Heart right ventricle (tissue), 16 donors: ENCODE measurements at regions not wholly inside any gene's neighbourhood (a gene's known extent, or its start where the extent isn't known, plus 50 kb on each side); places are given as distances from the start of the nearest gene placed in this dataset.

Experiments
- ATAC-seq, 8 donors: fragments of 200-7000 bp; cut with Tn5 transposase; one replicate each; pipeline ENCODE4 v1.9.1; 2020; ENCODE audit warnings: mild to moderate bottlenecking in 8 of 8, moderate library complexity in 8 of 8, moderate number of reproducible peaks in 1 of 8
- DNase-seq, 2 donors: peaks; one replicate each; pipeline ENCODE4 v3.0.0-alpha.2; 2020
- H3K27ac ChIP-seq, 10 donors: fragments of 200-600 bp; sonication (generic) in 2 of 10; one replicate each; pipeline versions ENCODE4 v1.5.0 to v1.8.0; 2020 to 2022; ENCODE audit warnings: mild to moderate bottlenecking in 3 of 10
- H3K27me3 ChIP-seq, 7 donors: fragments of 200-600 bp; one replicate each; pipeline ENCODE4 v1.8.0; 2021 to 2022; ENCODE audit warnings: mild to moderate bottlenecking in 2 of 7
- H3K36me3 ChIP-seq, 9 donors: fragments of 200-600 bp; sonication (generic) in 1 of 9; one replicate each; pipeline versions ENCODE4 v1.5.0 to v1.8.0; 2020 to 2022; ENCODE audit warnings: mild to moderate bottlenecking in 2 of 9
- H3K4me1 ChIP-seq, 9 donors: fragments of 200-600 bp; sonication (generic) in 1 of 9; one replicate each; pipeline versions ENCODE4 v1.5.0 to v1.8.0; 2020 to 2022; ENCODE audit warnings: mild to moderate bottlenecking in 4 of 9
- H3K4me3 ChIP-seq, 10 donors: fragments of 200-600 bp; sonication (generic) in 2 of 10; one replicate each; pipeline versions ENCODE4 v1.5.0 to v1.8.0; 2020 to 2022; ENCODE audit warnings: mild to moderate bottlenecking in 7 of 10, moderate library complexity in 2 of 10
- H3K9me3 ChIP-seq, 11 donors: fragments of 200-600 bp in 10 of 11; sonication (generic) in 2 of 11; one replicate each; pipeline versions ENCODE4 v1.5.0 to v1.8.0; 2013 to 2022; ENCODE audit warnings: mild to moderate bottlenecking in 2 of 11, control low read depth in 1 of 11, moderate library complexity in 1 of 11
- CTCF ChIP-seq, 9 donors: fragments of 200-600 bp; sonication (generic) in 2 of 9; IDR thresholded peaks; one replicate each; pipeline versions ENCODE4 v1.5.0 to v1.8.0; 2021 to 2022; ENCODE audit warnings: antibody characterized with exemption in 9 of 9, mild to moderate bottlenecking in 5 of 9, moderate library complexity in 1 of 9
- WGBS, 2 donors: extraction: QIAGEN DNeasy Blood & Tissue Kit; methylation state at CpG; one replicate each; pipeline ENCODE4 v1.1.7; 2013; ENCODE audit warnings: inconsistent platforms in 1 of 2; 5-methylcytosine and 5-hydroxymethylcytosine counted together
- intact Hi-C, 10 donors: fragments of 100-400 bp; cut with DNase I; formaldehyde crosslinking; loops; one replicate each; pipeline versions ENCODE4 v1.11.1 to v1.14.2; 2022
- donor health status: Arrhythmogenic right ventricular cardiomyopathy.
- donor health status: ischemic (EF 13 %, LVEDD 7.1; RV severe dilation, severe dysfunction).
- donor health status: healthy with polysubstance abuse.
- donor health status: DM: no; HTN: yes; CAD: no.
- donor health status: DM: no; HTN: no; CAD: no.
- donor health status: ischemic (EF 25% LVEDD 6.9; RV normal size, moderate dysfunction).
- donor health status: ischemic (EF 25% LVEDD 5.7; RV mildly dilated, moderate dysfunction).
- donor health status: healthy.
- donor health status: DM: yes; HTN: yes; CAD: no.
- donor health status: Ischemic cardiomyopathy.
- donor health status: ischemic (EF 35%, LVEDD 5.7; RV mildly dilated, moderate dysfunction).
- donor health status: nonischemic (EF 11% LVEDD 7.7; RV severe dilation, severe dysfunction).
- donor health status: DM: yes; HTN: yes; CAD: no.
- donor health status: PGD.
- donor health status: ischemic (EF 29% LVEDD 5.4; RV normal size, mild dysfunction).
- donor health status: nonischemic (EF 23%, LVEDD 6.1; RV moderate dilation, normal function).

GRCh38 chr10:65618126-65618525 lies 1307.7 kb upstream of the LRRTM3 start:
- ATAC-seq (no peak), DNase-seq (no peak)
- H3K9me3 ChIP-seq = peaks cover 0 to 37% (median 11%) of the 10 kb centered on the region in 11 donors
- intact Hi-C loops = no loop called here
- H3K36me3 ChIP-seq = peaks cover 0 to 30% (median 0%) of the 10 kb centered on the region in 9 donors
- TF ChIP-seq CTCF (IDR thresholded peaks at IDR 0.05) = no peak
- no peaks in the 10 kb centered on the region for H3K27me3 ChIP-seq
- 17 to 25% methylated on average over 1 of the region's 1 CpG for WGBS, 2 donors
- H3K27ac ChIP-seq = no peak overlapping the region
- H3K4me1 ChIP-seq = no peaks in the 10 kb centered on the region
- H3K4me3 ChIP-seq = no peak overlapping the region

DNA sequence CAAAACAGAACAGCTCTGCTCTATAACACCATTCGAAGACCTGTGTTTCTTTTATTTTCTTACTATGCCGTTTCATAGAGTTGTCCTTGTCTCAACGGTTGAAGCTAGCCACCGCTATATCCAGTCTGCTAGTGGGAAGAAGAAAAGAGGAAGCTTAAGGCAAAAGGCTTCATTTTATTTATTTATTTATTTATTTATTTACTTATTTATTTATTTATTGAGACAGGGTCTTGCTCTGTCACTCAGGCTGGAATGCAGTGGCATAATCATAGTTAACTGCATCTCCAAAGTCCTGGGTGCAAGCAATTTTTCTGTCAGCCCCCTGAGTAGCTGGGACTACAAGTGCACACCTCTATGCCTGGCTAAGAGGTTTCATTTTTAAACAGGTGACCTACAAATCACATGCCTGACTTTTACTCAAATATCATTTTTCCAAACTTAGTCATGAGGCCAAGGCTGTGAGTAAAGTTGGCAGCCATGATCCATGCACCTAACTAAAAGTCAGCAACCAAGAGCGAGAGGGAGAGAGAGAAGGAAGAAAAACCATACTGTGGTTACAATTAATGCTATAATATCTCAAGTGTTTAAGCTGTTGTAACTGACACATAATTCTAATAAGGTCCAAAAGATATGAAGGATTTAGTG lies 1305.3 kb upstream of the LRRTM3 start:
- Histone ChIP-seq H3K4me1 (no peaks in the 10 kb centered on the region), H3K27ac (no peak overlapping the region), H3K4me3 (no peak overlapping the region), H3K36me3 (peaks cover 0 to 13% (median 0%) of the 10 kb centered on the region in 9 donors), H3K27me3 (no peaks in the 10 kb centered on the region), H3K9me3 (peaks cover 0 to 16% (median 2%) of the 10 kb centered on the region in 11 donors)
- WGBS, 2 donors = 95 to 97% methylated on average over 5 of the region's 5 CpGs
- TF ChIP-seq CTCF (IDR thresholded peaks at IDR 0.05) = no peak
- no peak for ATAC-seq
- DNase-seq = no peak
- intact Hi-C loops = no loop called here

DNA sequence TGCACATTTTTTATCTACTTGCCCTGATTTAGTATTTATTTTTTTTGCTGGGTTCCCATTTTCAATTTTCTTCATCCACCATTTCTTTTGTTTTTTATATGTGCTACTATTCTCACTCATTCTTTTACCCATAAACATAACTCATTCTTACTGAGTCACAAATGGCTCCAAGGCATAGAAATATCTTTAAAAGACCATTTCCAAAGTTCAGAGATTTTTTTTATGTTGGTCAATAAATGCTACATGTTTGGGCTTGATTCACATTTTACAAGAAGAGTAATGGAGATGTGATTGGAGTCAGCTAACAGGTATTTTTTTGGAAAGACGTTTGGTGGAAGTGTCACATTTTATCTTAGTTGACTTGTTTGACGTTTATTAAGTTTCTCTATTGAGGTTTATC lies 1303.2 kb upstream of the LRRTM3 start:
- no peak for ATAC-seq
- Histone ChIP-seq H3K27me3 (no peaks in the 10 kb centered on the region), H3K27ac (no peak overlapping the region), H3K4me3 (no peak overlapping the region), H3K4me1 (no peaks in the 10 kb centered on the region), H3K36me3 (no peaks in the 10 kb centered on the region), H3K9me3 (peaks cover 0 to 4% (median 0%) of the 10 kb centered on the region in 11 donors)
- 62 to 72% methylated on average over 2 of the region's 2 CpGs for WGBS, 2 donors
- DNase-seq = no peak
- intact Hi-C loops = no loop called here
- TF ChIP-seq CTCF (IDR thresholded peaks at IDR 0.05) = no peak

- H3K4me3 ChIP-seq = no peak overlapping the region
- peaks cover 0 to 17% (median 6%) of the 10 kb centered on the region in 11 donors for H3K9me3 ChIP-seq
- TF ChIP-seq CTCF (IDR thresholded peaks at IDR 0.05) = no peak
- H3K27ac ChIP-seq = no peak overlapping the region
- WGBS, 2 donors = 84 to 91% methylated on average over 6 of the region's 6 CpGs
- H3K36me3 ChIP-seq = peaks cover 0 to 9% (median 0%) of the 10 kb centered on the region in 9 donors
- no peaks in the 10 kb centered on the region for H3K27me3 ChIP-seq
- ATAC-seq (no peak), DNase-seq (no peak)
- intact Hi-C loops = no loop called here
- no peaks in the 10 kb centered on the region for H3K4me1 ChIP-seq
These were observed 1297.2 kb upstream of the LRRTM3 start for GRCh38 chr10:65628493-65629139.
